Astrocyte (in vitro differentiated cells and primary cell): ENCODE measurements at regions not wholly inside any gene's neighbourhood (a gene's known extent, or its start where the extent isn't known, plus 50 kb on each side); places are given as distances from the start of the nearest gene placed in this dataset.
"Not testable (repeated sequence)": the region's sequence is repeated elsewhere in the genome, so short reads cannot be mapped to it uniquely, and the experiment has no call there.

Experiments used
- EZH2 ChIP-seq: IDR thresholded peaks from 2 replicates; pipeline ENCODE4 v1.6.1; 2012; ENCODE audit warnings: mild to moderate bottlenecking, low read length, inconsistent platforms; ENCODE audit not compliant: insufficient read depth
- TF ChIP-seq, protein P1 (sequence below): IDR thresholded peaks from 2 replicates; pipeline ENCODE4 v1.5.1; 2011; ENCODE audit warnings: low read depth, mild to moderate bottlenecking, inconsistent platforms, low read length, moderate library complexity; ENCODE audit not compliant: insufficient read depth

DNA sequence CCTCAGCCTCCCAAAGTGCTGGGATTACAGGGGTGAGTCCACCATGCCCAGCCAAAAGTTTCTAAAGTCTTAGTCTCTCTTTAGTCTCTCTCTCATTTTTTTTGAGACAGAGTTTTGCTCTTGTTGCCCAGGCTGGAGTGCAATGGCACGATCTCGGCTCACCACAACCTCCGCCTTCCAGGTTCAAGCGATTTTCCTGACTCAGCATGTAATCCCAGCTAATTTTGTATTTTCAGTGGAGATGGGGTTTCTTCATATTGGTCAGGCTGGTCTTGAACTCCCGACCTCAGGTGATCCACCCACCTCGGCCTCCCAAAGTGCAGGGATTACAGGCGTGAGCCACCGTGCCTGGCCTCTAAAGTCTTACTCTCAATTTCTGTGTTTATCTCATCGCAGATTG, 100.1 kb upstream of the GRK3 start:
- TF ChIP-seq, protein P1, sequence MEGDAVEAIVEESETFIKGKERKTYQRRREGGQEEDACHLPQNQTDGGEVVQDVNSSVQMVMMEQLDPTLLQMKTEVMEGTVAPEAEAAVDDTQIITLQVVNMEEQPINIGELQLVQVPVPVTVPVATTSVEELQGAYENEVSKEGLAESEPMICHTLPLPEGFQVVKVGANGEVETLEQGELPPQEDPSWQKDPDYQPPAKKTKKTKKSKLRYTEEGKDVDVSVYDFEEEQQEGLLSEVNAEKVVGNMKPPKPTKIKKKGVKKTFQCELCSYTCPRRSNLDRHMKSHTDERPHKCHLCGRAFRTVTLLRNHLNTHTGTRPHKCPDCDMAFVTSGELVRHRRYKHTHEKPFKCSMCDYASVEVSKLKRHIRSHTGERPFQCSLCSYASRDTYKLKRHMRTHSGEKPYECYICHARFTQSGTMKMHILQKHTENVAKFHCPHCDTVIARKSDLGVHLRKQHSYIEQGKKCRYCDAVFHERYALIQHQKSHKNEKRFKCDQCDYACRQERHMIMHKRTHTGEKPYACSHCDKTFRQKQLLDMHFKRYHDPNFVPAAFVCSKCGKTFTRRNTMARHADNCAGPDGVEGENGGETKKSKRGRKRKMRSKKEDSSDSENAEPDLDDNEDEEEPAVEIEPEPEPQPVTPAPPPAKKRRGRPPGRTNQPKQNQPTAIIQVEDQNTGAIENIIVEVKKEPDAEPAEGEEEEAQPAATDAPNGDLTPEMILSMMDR: not testable (repeated sequence)
- TF ChIP-seq EZH2: not testable (repeated sequence)
